ENCODE measurements at regions not wholly inside any gene's neighbourhood (a gene's known extent, or its start where the extent isn't known, plus 50 kb on each side); places are given as distances from the start of the nearest gene placed in this dataset.

DNA sequence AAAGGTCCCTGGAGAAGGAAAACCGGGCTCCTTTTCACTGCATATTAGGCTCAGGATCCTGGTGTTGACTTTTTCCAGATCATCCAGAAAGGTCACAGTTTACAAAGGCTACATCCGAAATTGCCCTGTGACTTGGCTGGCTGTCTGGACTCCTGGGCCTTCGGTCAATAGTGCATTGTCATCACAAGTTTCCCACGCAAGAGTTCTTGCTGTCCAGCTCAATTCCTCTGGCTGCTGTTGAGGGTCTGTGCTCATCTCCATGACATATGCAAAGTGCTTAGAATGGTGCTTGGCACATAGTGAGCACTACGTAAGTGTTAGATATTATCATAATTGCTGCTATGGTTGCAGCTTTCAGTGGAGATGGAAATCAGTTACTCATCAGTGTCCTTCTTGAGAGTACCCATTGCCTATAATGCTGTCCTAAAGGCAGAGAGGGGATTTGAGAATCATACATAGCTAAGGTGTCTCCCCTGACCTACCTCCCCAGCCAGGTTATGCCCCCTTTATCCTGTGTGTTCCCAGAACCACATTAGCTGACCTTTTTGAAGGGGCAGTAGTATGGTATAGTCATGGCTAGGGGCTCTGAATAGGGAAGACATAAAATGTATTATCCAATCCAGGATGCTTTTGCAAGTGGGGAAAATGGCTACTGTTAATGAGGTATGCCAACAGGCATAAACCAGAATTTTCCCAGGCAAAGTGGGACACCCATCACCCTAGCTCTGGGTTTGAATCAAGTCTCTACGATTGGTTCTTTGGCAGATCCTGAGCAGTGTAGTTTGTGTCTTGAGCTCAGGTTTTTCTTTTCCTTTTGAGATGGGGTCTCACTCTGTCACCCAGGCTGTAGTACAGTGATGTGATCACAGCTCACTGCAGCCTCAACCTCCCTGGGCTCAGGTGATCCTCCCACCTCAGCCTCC, 132.0 kb upstream of the CCND2 start (continued):
- TF ChIP-seq, protein P1, sequence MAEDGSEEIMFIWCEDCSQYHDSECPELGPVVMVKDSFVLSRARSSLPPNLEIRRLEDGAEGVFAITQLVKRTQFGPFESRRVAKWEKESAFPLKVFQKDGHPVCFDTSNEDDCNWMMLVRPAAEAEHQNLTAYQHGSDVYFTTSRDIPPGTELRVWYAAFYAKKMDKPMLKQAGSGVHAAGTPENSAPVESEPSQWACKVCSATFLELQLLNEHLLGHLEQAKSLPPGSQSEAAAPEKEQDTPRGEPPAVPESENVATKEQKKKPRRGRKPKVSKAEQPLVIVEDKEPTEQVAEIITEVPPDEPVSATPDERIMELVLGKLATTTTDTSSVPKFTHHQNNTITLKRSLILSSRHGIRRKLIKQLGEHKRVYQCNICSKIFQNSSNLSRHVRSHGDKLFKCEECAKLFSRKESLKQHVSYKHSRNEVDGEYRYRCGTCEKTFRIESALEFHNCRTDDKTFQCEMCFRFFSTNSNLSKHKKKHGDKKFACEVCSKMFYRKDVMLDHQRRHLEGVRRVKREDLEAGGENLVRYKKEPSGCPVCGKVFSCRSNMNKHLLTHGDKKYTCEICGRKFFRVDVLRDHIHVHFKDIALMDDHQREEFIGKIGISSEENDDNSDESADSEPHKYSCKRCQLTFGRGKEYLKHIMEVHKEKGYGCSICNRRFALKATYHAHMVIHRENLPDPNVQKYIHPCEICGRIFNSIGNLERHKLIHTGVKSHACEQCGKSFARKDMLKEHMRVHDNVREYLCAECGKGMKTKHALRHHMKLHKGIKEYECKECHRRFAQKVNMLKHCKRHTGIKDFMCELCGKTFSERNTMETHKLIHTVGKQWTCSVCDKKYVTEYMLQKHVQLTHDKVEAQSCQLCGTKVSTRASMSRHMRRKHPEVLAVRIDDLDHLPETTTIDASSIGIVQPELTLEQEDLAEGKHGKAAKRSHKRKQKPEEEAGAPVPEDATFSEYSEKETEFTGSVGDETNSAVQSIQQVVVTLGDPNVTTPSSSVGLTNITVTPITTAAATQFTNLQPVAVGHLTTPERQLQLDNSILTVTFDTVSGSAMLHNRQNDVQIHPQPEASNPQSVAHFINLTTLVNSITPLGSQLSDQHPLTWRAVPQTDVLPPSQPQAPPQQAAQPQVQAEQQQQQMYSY (CRISPR knock-in tag; IDR thresholded peaks at IDR 0.05), result no peak
- TF ChIP-seq, protein P2, sequence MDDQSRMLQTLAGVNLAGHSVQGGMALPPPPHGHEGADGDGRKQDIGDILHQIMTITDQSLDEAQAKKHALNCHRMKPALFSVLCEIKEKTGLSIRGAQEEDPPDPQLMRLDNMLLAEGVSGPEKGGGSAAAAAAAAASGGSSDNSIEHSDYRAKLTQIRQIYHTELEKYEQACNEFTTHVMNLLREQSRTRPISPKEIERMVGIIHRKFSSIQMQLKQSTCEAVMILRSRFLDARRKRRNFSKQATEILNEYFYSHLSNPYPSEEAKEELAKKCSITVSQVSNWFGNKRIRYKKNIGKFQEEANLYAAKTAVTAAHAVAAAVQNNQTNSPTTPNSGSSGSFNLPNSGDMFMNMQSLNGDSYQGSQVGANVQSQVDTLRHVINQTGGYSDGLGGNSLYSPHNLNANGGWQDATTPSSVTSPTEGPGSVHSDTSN (IDR thresholded peaks at IDR 0.05; ENCODE audit: insufficient replicate concordance, low read depth, low read length), result no peak
- TF ChIP-seq EED (IDR thresholded peaks at IDR 0.05; ENCODE audit: low read depth) (no peak), IKZF2 (IDR thresholded peaks at IDR 0.05) (0 out of 4 replicates have a peak, but pooled peaks of 1 of the 2 experiments have one; percentile 10), SIN3A (IDR thresholded peaks at IDR 0.05; ENCODE audit: low read depth, low read length) (no peak), GATAD2B (conservative IDR thresholded peaks at IDR 0.05; ENCODE audit: low read depth) (no peak), ZBED1 (IDR thresholded peaks at IDR 0.05; ENCODE audit: borderline replicate concordance) (no peak), SRF (IDR thresholded peaks at IDR 0.05; ENCODE audit: low read depth in 2 of 2, low read length in 2 of 2) (no peak), MTA2 (IDR thresholded peaks at IDR 0.05; ENCODE audit: low read depth) (no peak), RFX5 (IDR thresholded peaks at IDR 0.05; ENCODE audit: low read depth, low read length) (no peak), CBFB (IDR thresholded peaks at IDR 0.05; ENCODE audit: low read depth) (no peak), RAD21 (IDR thresholded peaks at IDR 0.05; ENCODE audit: insufficient read depth, low read depth, low read length) (no peak)
- TF ChIP-seq, protein P3, sequence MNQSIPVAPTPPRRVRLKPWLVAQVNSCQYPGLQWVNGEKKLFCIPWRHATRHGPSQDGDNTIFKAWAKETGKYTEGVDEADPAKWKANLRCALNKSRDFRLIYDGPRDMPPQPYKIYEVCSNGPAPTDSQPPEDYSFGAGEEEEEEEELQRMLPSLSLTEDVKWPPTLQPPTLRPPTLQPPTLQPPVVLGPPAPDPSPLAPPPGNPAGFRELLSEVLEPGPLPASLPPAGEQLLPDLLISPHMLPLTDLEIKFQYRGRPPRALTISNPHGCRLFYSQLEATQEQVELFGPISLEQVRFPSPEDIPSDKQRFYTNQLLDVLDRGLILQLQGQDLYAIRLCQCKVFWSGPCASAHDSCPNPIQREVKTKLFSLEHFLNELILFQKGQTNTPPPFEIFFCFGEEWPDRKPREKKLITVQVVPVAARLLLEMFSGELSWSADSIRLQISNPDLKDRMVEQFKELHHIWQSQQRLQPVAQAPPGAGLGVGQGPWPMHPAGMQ (IDR thresholded peaks at IDR 0.05; ENCODE audit: borderline replicate concordance), result no peak
- TF ChIP-seq, protein P4, sequence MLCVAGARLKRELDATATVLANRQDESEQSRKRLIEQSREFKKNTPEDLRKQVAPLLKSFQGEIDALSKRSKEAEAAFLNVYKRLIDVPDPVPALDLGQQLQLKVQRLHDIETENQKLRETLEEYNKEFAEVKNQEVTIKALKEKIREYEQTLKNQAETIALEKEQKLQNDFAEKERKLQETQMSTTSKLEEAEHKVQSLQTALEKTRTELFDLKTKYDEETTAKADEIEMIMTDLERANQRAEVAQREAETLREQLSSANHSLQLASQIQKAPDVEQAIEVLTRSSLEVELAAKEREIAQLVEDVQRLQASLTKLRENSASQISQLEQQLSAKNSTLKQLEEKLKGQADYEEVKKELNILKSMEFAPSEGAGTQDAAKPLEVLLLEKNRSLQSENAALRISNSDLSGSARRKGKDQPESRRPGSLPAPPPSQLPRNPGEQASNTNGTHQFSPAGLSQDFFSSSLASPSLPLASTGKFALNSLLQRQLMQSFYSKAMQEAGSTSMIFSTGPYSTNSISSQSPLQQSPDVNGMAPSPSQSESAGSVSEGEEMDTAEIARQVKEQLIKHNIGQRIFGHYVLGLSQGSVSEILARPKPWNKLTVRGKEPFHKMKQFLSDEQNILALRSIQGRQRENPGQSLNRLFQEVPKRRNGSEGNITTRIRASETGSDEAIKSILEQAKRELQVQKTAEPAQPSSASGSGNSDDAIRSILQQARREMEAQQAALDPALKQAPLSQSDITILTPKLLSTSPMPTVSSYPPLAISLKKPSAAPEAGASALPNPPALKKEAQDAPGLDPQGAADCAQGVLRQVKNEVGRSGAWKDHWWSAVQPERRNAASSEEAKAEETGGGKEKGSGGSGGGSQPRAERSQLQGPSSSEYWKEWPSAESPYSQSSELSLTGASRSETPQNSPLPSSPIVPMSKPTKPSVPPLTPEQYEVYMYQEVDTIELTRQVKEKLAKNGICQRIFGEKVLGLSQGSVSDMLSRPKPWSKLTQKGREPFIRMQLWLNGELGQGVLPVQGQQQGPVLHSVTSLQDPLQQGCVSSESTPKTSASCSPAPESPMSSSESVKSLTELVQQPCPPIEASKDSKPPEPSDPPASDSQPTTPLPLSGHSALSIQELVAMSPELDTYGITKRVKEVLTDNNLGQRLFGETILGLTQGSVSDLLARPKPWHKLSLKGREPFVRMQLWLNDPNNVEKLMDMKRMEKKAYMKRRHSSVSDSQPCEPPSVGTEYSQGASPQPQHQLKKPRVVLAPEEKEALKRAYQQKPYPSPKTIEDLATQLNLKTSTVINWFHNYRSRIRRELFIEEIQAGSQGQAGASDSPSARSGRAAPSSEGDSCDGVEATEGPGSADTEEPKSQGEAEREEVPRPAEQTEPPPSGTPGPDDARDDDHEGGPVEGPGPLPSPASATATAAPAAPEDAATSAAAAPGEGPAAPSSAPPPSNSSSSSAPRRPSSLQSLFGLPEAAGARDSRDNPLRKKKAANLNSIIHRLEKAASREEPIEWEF (IDR thresholded peaks at IDR 0.05; ENCODE audit: insufficient replicate concordance, low read depth, low read length), result no peak
- TF ChIP-seq, protein P5, sequence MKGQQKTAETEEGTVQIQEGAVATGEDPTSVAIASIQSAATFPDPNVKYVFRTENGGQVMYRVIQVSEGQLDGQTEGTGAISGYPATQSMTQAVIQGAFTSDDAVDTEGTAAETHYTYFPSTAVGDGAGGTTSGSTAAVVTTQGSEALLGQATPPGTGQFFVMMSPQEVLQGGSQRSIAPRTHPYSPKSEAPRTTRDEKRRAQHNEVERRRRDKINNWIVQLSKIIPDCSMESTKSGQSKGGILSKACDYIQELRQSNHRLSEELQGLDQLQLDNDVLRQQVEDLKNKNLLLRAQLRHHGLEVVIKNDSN (IDR thresholded peaks at IDR 0.05; ENCODE audit: borderline replicate concordance, extremely low read length, insufficient read depth, low read depth, low read length), result no peak
